CD14-positive monocyte (primary cell): ENCODE measurements at regions not wholly inside any gene's neighbourhood (a gene's known extent, or its start where the extent isn't known, plus 50 kb on each side); places are given as distances from the start of the nearest gene placed in this dataset.

ENCODE experiments used
- DNase-seq, 3 donors: peaks; one replicate each; pipeline ENCODE4 v3.0.0-alpha.2; 2011 to 2022
- H2AFZ ChIP-seq: 2 replicates; pipeline ENCODE4 v1.6.0; 2012; ENCODE audit warnings: mild to moderate bottlenecking, low read depth, low read length, inconsistent platforms; ENCODE audit not compliant: insufficient read depth, poor library complexity, severe bottlenecking
- H3K27ac ChIP-seq, 2 donors: 1 replicate in 1 of 2; 2 replicates in 1 of 2; pipeline ENCODE4 v1.5.1; 2012 to 2013; ENCODE audit warnings: low read length in 2 of 2, control low read depth in 1 of 2, inconsistent platforms in 1 of 2, low read depth in 1 of 2, mild to moderate bottlenecking in 1 of 2
- H3K27me3 ChIP-seq, 2 donors: one replicate each; pipeline versions ENCODE4 v1.6.0 to v1.6.1; 2011 to 2013; ENCODE audit warnings: low read length in 2 of 2; ENCODE audit not compliant: control insufficient read depth in 2 of 2, insufficient read depth in 2 of 2
- H3K36me3 ChIP-seq, 2 donors: replicated peaks in 1 of 2; 1 replicate in 1 of 2; 2 replicates in 1 of 2; pipeline versions ENCODE4 v1.5.1 to v1.6.1; 2012 to 2013; ENCODE audit warnings: low read length in 2 of 2, control low read depth in 1 of 2, inconsistent platforms in 1 of 2, mild to moderate bottlenecking in 1 of 2; ENCODE audit not compliant: insufficient read depth in 2 of 2, control insufficient read depth in 1 of 2
- H3K4me1 ChIP-seq, 2 donors: 1 replicate in 1 of 2; 2 replicates in 1 of 2; pipeline versions ENCODE4 v1.5.1 to v1.6.1; 2012 to 2013; ENCODE audit warnings: low read length in 2 of 2, control low read depth in 1 of 2, inconsistent platforms in 1 of 2, mild to moderate bottlenecking in 1 of 2, moderate library complexity in 1 of 2; ENCODE audit not compliant: insufficient read depth in 2 of 2, control insufficient read depth in 1 of 2
- H3K4me2 ChIP-seq: replicated peaks from 2 replicates; pipeline ENCODE3; 2012; ENCODE audit warnings: low read length, moderate library complexity, mild to moderate bottlenecking; ENCODE audit not compliant: poor library complexity, severe bottlenecking; ENCODE audit errors: extremely low read depth
- H3K4me3 ChIP-seq, 3 experiments: fragments of 200-600 bp in 1 of 3; sonication (generic) in 1 of 3; replicated peaks in 1 of 3; 1 replicate in 2 of 3; 2 replicates in 1 of 3; pipeline ENCODE4 v1.5.1; 2011 to 2013; ENCODE audit warnings: low read length in 3 of 3, mild to moderate bottlenecking in 3 of 3, control low read depth in 2 of 3, low read depth in 2 of 3, inconsistent platforms in 1 of 3, moderate library complexity in 1 of 3
- H3K79me2 ChIP-seq: 2 replicates; pipeline ENCODE4 v1.6.0; 2012; ENCODE audit warnings: mild to moderate bottlenecking, control low read depth, inconsistent platforms, low read length, moderate library complexity; ENCODE audit not compliant: insufficient read depth
- H3K9ac ChIP-seq: 2 replicates; pipeline ENCODE4 v1.6.0; 2017; ENCODE audit warnings: low read length, mild to moderate bottlenecking; ENCODE audit not compliant: insufficient read depth, poor library complexity, severe bottlenecking
- H3K9me3 ChIP-seq, 2 donors: replicated peaks in 1 of 2; 1 replicate in 1 of 2; 2 replicates in 1 of 2; pipeline versions ENCODE4 v1.5.1 to v1.6.1; 2012 to 2013; ENCODE audit warnings: low read length in 2 of 2, control low read depth in 1 of 2; ENCODE audit not compliant: control insufficient read depth in 1 of 2, insufficient read depth in 1 of 2
- H4K20me1 ChIP-seq: 2 replicates; pipeline ENCODE4 v1.6.0; 2012; ENCODE audit warnings: mild to moderate bottlenecking, low read length, control low read depth, moderate library complexity; ENCODE audit not compliant: insufficient read depth
- H3K27ac Mint-ChIP-seq, 7 donors: one replicate each; pipeline ENCODE4 v1.8.0; 2020; ENCODE audit warnings: mild to moderate bottlenecking in 7 of 7, mixed read lengths in 7 of 7, moderate library complexity in 6 of 7, inconsistent platforms in 2 of 7
- H3K27me3 Mint-ChIP-seq, 3 donors: one replicate each; pipeline ENCODE4 v1.8.0; 2021 to 2022; ENCODE audit warnings: low read depth in 3 of 3, mild to moderate bottlenecking in 3 of 3, mixed read lengths in 3 of 3, moderate library complexity in 3 of 3, inconsistent platforms in 1 of 3
- H3K36me3 Mint-ChIP-seq, 2 donors: one replicate each; pipeline ENCODE4 v1.8.0; 2020; ENCODE audit warnings: mixed read lengths in 2 of 2, inconsistent platforms in 1 of 2, mild to moderate bottlenecking in 1 of 2
- H3K4me1 Mint-ChIP-seq: one replicate; pipeline ENCODE4 v1.8.0; 2020; ENCODE audit warnings: mild to moderate bottlenecking, mixed read lengths
- H3K4me3 Mint-ChIP-seq, 2 donors: one replicate each; pipeline ENCODE4 v1.8.0; 2020; ENCODE audit warnings: mild to moderate bottlenecking in 2 of 2, mixed read lengths in 2 of 2, moderate library complexity in 1 of 2
- H3K9me3 Mint-ChIP-seq, 7 donors: one replicate each; pipeline ENCODE4 v1.8.0; 2020 to 2022; ENCODE audit warnings: mixed read lengths in 7 of 7, mild to moderate bottlenecking in 6 of 7, moderate library complexity in 6 of 7, inconsistent platforms in 2 of 7
- WGBS: methylation state at CpG from one replicate; pipeline ENCODE4 v1.1.5; 2013; ENCODE audit warnings: missing lambda C conversion rate; ENCODE audit not compliant: insufficient coverage; 5-methylcytosine and 5-hydroxymethylcytosine counted together
- intact Hi-C, 2 donors: fragments of 100-400 bp; cut with micrococcal nuclease; formaldehyde crosslinking; loops; one replicate each; pipeline versions ENCODE4 v1.15.0 to v1.15.1; 2023
- TF ChIP-seq, protein P1 (sequence below): fragments of 200-600 bp; IDR thresholded peaks from one replicate; pipeline ENCODE4 v1.8.0; 2022; ENCODE audit warnings: antibody characterized with exemption, mild to moderate bottlenecking

- Histone ChIP-seq H2AFZ (no peak overlapping the region), H3K9me3 (no peaks in the 10 kb centered on the region), H3K79me2 (no peaks in the 10 kb centered on the region), H3K4me3 (no peak overlapping the region), H3K9ac (no peak overlapping the region), H3K27me3 (no peaks in the 10 kb centered on the region), H3K4me2 (no peak overlapping the region), H4K20me1 (no peaks in the 10 kb centered on the region), H3K36me3 (no peaks in the 10 kb centered on the region), H3K4me1 (peaks cover 14 to 16% of the 10 kb centered on the region in 2 donors), H3K27ac (no peak overlapping the region)
- H3K4me1 Mint-ChIP-seq, result peaks cover 16% of the 10 kb centered on the region
- intact Hi-C loops, result no loop called here
- H3K27me3 Mint-ChIP-seq, result peaks cover 0 to 2% (median 0%) of the 10 kb centered on the region in 3 donors
- H3K36me3 Mint-ChIP-seq, result no peaks in the 10 kb centered on the region
- no peak overlapping the region for H3K4me3 Mint-ChIP-seq
- H3K9me3 Mint-ChIP-seq, result peaks cover 0 to 2% (median 0%) of the 10 kb centered on the region in 7 donors
- H3K27ac Mint-ChIP-seq, result no peak overlapping the region
- no peak for DNase-seq
- TF ChIP-seq, protein P1, sequence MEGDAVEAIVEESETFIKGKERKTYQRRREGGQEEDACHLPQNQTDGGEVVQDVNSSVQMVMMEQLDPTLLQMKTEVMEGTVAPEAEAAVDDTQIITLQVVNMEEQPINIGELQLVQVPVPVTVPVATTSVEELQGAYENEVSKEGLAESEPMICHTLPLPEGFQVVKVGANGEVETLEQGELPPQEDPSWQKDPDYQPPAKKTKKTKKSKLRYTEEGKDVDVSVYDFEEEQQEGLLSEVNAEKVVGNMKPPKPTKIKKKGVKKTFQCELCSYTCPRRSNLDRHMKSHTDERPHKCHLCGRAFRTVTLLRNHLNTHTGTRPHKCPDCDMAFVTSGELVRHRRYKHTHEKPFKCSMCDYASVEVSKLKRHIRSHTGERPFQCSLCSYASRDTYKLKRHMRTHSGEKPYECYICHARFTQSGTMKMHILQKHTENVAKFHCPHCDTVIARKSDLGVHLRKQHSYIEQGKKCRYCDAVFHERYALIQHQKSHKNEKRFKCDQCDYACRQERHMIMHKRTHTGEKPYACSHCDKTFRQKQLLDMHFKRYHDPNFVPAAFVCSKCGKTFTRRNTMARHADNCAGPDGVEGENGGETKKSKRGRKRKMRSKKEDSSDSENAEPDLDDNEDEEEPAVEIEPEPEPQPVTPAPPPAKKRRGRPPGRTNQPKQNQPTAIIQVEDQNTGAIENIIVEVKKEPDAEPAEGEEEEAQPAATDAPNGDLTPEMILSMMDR, result no peak
- 95% methylated on average over 5 of the region's 6 CpGs for WGBS
Observed at GRCh38 chr5:159424123-159424522, 93.8 kb upstream of the IL12B start.

DNA sequence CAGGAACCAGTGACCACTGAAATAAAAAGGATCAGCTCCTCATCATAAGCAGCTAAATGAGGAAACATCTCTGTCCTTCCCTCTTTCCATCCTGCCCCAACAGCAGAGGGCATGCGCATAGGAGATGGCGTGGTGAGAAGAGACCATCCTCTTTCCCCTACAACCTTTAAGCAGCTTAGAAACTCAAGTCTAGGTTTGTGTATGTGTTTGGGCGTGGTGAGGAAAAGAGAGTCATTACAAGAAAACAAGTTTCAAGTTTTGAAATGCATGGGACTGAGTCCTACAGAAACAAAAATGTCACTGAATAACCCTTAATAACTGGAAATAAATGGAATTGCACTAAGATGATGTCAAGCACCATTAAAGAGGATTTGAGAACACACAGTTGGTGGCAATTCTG is 96.4 kb upstream of the IL12B start:
- no peak for DNase-seq
- H3K9ac ChIP-seq, result no peak overlapping the region
- no peaks in the 10 kb centered on the region for H3K9me3 ChIP-seq
- intact Hi-C loops, result no loop called here
- no peak overlapping the region for H2AFZ ChIP-seq
- no peak overlapping the region for H3K4me2 ChIP-seq
- Mint-ChIP-seq H3K27ac (no peak overlapping the region), H3K9me3 (peaks cover 0 to 2% (median 0%) of the 10 kb centered on the region in 7 donors), H3K4me1 (peaks cover 21% of the 10 kb centered on the region), H3K27me3 (no peaks in the 10 kb centered on the region), H3K36me3 (no peaks in the 10 kb centered on the region), H3K4me3 (no peak overlapping the region)
- H3K27me3 ChIP-seq, result no peaks in the 10 kb centered on the region
- H4K20me1 ChIP-seq, result no peaks in the 10 kb centered on the region
- no peaks in the 10 kb centered on the region for H3K36me3 ChIP-seq
- TF ChIP-seq, protein P1, result no peak
- H3K4me1 ChIP-seq, result peaks cover 6 to 10% of the 10 kb centered on the region in 2 donors
- WGBS, result no CpG with 5 or more reads among the region's 3 CpGs
- H3K4me3 ChIP-seq, result no peak overlapping the region
- no peaks in the 10 kb centered on the region for H3K79me2 ChIP-seq
- H3K27ac ChIP-seq, result no peak overlapping the region
